22Rv1 (cell line): ENCODE measurements at regions not wholly inside any gene's neighbourhood (a gene's known extent, or its start where the extent isn't known, plus 50 kb on each side); places are given as distances from the start of the nearest gene placed in this dataset.

Experiments
- CTCF ChIP-seq: fragments of 450-650 bp; IDR thresholded peaks from 2 replicates; pipeline ENCODE4 v1.5.1; 2017; ENCODE audit warnings: mild to moderate bottlenecking
- ZFX ChIP-seq: fragments of 450-650 bp; IDR thresholded peaks from 2 replicates; pipeline ENCODE4 v1.6.1; 2017; ENCODE audit warnings: antibody characterized with exemption, borderline replicate concordance

GRCh38 chr21:19998453-19998852 is 999.8 kb upstream of the NCAM2 start:
- TF ChIP-seq CTCF: no peak
- TF ChIP-seq ZFX: no peak
